GM19043 (cell line): ENCODE measurements at regions not wholly inside any gene's neighbourhood (a gene's known extent, or its start where the extent isn't known, plus 50 kb on each side); places are given as distances from the start of the nearest gene placed in this dataset.

ENCODE experiments used
- ATAC-seq: cut with Tn5 transposase; IDR thresholded peaks from one replicate; pipeline ENCODE4 v1.9.1; 2021; ENCODE audit warnings: low read depth; ENCODE audit not compliant: unreplicated experiment

DNA sequence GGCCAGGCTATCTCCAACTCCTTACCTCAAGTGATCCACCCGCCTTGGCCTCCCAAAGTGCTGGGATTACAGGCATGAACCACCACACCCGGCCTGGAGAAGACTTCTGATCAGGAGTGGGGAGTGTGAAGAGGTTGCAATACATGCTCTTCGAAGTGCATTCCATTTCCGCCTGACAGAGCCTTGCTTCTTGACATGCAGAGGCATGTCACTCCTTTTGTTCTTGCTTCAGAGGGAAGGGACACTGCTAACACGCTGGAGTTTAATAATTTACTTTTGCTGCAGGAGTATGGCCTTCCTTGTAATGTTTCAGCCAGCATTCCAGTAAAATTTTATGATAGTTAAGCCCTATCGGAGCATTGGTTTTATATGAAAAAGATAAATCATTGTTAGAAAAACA, 74.9 kb downstream of the SLC25A47 start:
- ATAC-seq: no peak

DNA sequence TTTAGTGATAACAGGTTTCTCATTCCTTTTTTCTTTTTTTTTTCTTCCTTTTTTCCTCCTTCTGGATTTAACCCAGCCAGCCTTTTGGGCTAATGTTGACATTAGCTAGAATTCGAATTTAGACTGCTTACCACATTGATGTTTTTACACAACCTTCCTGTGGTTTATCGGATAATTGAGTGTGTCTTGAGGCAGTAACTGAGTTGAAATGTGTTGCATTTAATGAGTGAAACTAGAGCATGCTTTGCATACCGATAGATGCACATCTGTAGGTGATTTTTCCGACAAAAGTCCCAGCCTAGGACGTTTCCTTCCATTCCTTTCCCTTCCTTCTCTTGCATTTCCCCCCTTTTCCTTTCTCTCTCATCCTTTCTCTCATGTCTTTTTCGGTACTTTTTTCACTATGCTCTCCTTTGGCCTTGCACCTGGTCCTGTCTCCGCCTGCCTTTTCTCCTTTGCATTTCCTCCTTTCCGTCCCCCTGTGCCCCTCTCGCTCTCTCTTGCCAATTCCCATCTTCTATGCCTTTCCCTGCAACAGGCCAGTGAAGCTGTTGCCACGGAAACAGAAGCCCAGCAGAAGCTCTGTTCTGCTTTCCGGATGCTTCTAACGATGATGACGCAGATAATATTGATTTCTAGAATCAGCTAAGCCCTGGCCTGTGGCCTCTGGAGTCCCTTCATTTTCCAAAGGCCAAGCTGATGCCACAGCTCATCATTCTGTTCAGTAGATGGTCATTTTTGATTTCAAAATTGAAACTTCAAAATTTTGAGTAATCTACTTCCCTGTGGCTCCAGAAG, 76.1 kb downstream of the SLC25A47 start:
- ATAC-seq: no peak

DNA sequence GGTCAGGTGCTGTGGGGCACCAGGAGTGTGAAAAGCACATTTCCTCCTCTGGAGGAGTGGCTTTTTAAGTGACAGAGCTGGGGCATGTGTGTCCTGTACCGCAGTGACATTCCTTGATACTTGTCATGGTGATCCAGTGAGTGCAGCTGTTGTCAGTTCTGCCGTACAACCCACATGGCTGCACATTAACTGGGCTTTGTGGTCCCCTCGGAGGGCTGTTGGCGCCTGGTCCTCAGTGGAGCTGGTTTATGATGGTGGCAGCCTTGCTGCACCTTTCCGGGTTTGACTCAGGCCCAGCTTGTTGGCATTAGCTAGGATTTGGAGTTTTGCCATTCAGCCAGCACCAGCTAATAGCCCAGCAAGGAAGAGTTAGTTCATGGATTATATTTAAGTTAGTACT, 77.0 kb downstream of the SLC25A47 start:
- no peak for ATAC-seq

DNA sequence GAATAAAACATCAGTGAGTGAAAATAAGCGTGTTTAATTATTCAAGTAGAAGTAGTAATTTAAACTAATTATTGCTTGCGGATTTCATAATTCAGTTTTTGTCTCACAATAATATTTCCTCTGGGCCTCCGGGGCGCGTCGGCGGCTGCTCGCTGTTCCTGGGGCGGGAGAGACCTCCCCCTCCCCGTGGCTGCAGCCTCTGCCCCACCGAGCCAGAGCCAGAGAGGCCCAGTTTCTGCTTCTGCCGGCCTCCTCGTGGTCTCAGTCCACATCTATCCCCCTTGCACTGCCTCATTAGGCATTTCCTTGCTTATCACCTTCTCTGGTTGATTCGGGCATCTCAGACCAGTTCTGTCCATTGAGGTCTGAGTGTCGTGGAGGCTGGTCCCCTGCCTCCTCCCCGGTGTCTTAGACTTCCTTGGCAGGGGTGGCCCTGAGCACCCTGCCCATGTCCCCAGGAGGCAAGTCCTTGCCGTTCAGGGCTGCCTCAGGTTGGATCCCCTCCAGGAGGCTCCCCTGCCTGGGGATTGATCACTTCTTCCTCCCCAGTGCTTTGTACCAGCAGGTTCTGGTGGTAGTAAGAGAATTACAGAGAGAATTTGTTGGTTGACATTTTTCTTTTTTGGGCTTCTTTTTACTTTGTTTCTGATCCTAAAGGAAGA, 78.0 kb downstream of the SLC25A47 start:
- ATAC-seq: no peak

DNA sequence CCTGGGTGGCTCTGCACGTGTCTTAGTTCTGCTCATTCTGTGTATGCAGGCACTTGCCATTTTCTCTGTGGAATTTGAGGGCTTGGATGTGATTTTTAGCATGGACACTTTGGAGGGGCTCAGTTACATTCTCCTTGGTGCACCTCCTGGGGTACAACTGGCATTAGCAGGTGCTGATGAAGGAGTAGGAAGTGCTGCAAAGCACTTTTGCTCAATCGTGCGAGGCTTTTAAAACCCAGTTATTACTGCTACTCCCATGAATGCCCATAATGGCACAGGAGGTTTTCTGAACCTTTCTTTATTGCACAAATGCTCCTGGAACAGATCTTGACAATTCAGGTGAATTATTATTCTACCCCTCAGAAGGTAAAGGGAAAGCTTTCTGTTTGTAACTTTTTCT, 78.7 kb downstream of the SLC25A47 start:
- ATAC-seq: no peak

DNA sequence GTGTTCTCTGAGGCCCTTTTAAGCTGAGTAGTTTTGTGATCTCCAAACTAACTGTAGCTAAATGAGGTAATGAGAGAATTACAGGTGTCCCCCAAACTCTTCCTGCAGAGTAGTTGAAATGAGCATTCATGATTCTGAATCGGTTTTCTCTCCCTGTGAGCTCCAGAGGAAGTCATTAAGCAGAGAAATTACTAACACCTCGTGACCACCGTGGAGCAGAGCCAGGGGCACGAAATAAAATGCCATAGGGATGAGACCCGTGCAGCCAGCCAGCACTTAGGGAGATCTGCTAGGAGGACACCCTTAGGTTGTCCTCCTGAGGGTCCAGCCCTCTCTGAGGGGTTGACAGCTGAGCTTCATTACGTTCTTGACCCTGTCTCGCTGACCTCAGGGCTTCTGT, 79.5 kb downstream of the SLC25A47 start:
- ATAC-seq: no peak

DNA sequence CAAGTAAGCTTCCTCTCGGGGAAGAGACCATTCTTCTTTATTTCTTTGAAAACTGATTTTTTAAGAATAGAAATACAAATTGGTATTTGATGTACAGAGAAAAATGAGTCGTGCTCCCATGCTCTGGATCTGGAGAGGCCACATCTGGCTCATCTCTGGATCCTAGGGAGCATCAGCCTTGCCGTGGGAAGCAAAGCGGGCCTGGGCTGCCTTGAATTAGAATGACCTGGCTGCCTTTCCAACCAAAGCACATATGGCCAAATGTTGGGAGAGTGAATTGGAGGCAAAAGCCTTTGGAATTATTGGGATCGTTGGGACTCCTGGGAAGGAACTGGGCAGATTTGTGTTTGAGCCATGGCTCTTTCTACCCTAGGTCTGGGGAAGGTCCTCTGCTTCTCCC, 80.0 kb downstream of the SLC25A47 start:
- no peak for ATAC-seq

DNA sequence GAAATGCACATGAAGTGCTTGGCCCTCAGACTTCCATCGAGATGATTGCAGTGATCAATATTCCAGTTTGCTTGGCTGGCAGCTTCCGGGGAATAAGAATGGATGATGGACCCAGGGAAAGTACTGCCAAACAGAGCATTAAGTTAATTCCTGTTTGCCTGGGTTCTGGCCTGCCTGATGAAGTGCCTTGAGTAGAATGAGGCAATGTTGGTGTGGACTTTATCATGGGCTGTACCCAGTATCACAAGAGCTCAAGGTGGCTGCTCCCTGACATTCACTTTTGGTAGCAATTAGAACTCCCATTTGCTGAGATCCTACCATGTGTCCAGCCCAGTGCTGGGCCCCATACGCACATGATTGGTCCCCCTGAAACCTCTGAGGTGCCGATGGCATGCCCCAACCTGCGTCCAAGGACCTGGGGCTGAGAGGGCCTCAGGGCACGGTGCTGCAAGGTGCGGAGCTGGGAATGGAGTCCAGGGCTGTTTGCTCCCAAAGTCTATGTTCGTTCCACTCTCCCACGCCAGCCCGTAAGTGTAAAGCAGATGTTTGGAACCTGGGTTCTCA, 80.7 kb downstream of the SLC25A47 start:
- ATAC-seq: no peak

DNA sequence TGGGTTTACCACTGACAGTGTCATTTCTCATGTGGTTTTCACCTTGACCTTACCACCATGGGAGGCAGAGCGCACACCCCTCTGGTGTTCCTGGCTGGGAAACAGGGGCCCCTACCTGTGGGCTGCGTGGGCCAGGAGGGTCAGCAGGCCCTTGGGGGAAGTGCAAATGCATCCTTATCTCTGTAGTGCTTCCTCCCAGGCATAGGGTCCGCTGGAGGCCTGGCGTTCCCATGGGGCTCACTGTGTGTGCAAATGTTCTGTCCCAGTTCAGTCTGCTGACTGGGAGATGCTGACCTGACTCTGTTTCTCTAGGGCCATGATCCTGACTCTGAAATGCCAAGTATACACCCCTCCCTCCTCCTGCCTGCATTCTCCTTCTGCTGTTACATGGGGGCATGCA, 81.3 kb downstream of the SLC25A47 start:
- ATAC-seq: no peak

DNA sequence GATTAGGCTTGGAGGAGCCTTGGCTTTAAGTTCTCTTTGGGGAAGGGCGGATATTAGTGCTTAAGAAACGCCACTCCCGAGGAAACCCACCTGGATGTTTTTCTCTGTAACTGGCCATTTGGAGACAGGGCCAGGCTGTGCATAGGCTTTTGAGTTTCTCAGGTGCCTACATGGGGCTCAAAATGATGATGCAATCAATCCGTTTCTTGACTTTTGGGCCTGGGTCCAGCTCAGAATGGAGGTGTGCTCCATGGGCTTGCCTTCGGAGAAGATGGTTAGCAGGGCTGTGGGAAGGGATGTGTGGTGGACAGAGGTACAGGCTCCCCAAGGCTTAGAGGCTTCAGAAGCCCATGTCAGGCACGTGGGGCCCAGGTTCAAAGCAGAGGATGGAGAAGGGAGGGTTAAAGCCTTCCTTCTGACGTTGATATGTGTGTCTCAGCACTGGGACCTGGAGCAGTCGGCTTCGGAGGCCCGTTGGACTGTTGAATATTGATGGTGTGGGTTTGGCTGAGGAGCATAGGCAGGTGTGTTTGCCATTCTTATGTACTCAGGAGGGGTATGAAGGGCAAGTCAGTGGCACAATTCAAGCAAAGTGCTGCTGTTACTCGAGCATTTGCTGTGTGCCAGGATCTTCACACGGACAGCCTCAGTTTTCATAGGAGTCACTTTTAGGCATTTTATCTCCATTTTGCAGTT, 82.8 kb downstream of the SLC25A47 start:
- no peak for ATAC-seq

DNA sequence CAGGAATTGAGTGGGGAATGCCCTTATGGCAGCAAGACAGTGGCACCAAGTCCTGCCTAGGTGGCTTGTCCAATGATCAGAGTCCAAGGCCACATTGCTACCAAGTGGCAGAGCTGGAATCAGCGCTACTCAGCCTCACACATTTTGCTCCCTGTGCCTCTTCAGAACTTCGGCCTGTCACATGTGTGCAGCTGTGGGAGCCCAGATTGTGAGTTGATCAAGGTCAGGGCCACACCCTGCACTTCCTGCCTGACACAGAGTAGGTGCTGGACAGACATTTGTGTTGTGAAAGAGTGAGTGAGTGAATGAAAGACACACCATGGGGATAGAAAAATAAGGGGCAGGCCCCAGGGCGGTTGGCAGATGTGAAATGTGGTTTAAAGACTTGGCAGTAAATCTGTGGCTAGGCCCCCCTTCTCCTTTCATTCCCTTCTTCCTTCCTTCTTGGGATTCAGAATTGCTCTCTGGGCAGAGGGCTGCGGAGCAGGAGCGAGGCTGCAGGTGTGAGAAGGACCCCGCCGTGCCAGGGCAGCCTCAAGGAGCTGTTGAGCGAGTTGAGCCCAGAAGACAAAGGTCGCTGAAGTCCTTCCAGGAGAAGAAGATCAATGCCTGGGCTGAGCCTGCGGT, 83.5 kb downstream of the SLC25A47 start:
- ATAC-seq: no peak

DNA sequence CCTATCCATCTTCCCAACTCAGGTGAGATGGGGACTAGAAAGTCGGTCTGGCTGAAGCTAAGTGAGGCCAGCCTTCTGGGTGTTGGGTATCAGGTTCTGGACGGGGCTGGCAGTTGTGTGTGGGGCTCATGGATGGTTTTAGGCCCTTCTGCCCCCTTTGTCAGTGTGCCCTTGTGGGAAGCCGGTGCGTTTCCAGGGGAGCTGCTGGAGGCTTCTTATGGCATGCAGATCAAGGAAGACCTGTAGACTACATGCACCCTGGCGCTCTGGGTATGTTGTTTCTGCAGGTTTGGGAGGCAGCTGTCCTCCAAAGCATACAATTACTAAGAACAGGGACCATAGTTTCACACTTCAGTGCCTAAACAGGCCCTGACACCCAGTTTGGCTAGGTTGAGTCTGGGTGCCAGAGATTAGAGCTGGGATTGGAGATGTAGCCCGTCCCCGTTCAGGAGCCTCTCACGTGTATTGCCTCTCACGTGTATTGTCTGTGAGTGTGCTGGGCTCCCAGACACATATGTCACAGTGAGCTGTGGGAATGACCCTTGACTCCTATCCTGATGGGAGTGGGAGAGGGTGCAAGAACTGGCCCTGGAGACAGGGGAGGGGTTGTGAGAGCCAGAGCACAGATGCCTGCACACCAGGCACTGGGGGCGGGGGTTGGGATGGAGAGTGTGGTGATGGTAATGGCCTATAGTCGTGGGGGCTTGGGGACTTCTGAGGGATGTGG, 84.4 kb downstream of the SLC25A47 start:
- no peak for ATAC-seq

DNA sequence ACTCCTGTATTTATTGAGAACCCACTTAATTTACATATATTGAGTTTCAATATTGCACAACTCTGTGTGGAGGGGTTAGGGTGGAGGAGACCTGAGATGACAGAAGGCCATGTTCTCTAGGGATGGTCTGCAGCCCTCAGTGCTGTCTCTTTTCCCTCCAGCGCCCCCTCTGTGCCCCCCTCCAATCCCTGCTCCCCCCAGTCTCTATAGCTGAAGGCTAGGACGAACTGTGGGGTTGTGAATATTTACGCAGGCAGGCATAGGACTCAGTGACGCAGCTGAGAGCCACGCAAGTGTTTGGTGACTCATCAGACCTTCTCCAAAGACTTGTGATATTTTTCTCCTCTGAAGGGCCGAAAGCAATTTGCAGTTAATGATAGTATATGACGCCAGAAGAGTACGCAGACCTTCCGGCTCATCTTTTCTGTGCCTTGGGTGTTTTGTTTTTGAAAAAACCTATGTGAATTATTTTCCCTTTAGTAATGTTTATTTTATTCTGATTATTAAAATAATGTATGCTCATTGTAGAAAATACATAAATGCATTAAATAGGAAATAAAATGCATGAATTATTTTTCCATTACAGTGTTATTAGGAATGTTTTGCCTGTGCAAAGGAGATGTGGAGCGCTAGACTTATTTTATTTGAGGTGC, 85.3 kb downstream of the SLC25A47 start:
- no peak for ATAC-seq

DNA sequence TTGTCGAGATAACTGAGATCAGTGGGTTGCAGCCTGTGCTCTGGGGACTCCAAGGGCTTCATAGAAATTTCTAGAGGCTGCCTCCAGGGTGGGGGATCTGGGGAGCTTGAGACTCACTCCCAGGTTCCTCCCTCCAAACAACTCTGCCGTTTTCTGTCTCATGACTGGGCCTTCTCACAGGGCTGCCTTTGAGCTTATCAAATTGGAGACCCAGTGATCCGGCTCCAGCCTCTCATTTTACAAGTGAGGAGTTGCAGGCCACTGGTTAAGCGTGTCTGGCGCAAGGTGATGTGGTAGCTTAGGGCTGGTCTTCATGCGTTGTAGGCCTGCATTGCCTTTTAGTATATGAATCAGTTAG, 85.8 kb downstream of the SLC25A47 start:
- no peak for ATAC-seq

DNA sequence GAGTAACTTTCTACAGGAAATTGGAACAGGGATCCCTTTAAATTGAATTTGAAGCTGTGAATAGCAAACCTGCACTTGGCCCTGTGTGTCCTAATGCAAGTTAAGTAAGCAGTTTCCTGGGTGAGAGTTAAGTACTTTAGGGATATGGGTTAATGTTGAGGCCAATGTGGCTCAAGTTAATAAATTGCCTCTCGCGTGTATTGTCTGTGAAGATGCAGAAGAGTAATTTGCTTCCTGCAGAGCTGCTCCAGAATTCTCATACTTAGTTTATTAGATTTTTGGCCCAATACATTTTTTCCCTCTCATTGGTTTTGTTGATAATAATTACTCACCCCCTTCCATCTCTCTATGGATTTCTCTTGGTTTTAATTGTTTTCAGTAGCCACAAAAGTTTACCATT, 86.5 kb downstream of the SLC25A47 start:
- ATAC-seq: no peak

DNA sequence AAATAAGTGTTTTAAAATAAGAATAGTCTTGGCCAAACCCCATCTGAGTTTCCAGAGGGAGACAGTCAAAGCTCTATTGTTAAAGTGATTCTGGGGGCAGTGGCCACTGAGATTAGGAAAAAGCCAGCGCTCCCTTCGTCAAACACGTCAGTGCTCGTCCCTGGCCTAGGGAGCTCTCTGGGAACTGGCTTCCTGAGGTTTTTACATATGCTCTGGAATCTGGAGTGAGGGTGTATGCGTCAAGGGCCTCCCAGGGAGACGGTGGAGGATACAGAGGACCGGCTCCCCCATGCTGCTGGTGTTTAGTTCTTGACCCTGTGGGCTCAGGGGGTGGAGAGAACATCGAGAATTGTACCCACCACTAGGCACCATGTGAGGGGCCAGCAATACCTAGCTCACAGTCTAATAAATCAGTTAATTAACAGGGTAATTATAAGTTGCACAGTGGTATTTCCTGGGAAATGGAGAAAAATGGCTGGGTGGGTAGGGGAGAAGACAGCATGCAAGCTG, 87.0 kb downstream of the SLC25A47 start:
- ATAC-seq: no peak

DNA sequence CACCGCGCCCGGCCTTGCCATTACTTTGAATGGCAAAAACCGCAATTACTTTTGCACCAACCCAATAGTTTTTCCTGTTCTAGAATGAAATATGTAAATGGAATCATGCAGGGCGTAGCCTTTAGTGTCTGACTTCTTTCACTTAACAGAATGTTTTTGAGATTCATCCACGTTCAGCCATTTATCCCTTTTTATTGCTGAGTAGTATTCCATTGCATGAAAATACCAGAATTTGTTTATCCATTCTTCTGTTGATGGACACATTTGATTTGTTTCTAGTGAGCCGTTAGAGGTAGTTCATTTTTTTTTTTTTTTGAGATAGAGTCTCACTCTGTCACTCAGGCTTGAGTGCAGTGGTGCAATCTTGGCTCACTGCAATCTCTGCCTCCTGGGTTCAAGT, 90.6 kb downstream of the SLC25A47 start:
- ATAC-seq: no peak

DNA sequence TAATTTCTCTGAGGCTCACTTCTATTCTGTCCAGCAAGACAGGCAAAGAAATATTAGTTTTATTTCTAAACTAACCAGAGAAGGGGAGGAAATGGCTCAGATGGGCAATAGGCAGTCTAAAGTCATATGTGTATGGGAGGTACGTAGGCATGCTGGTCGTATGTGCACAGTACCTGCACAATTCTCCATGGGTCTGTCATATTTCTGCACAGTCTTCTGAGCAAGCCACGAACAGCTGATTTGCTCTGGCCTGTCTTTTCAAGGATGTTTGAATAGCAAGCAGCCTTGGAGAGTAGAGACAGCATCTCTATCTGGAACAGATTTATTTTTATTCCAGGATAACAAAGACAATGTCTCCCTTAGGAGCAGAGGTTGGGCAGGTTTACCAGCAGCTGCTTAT, 92.1 kb downstream of the SLC25A47 start:
- no peak for ATAC-seq

DNA sequence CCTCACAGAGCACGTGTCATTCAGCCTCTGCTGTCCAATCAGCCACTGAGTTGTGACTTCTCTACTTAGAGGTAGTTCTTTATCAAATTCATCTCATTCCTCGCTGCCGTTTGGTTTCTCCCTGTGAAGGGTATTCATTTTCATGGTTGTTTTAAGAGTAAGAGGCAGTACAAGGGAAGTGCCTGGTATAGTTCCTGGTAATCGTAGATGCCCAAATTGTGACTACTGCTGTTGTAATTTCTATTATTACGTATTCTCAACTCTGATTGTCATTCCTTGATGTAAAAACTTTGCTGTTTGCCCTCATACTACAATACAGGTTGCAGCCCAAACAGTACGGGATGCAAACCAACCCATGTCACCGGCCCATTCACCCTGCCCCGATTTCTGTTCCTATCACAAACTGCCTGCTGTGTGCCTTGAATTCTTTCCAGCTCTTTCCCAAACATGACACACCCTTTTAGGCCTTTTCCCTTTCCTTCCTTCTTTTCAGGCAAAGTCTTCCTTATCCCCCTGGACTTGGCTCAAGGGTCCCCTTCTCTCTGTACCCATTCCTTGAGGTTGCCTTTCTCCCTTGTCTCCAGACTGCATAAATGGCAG, 93.0 kb downstream of the SLC25A47 start:
- ATAC-seq: no peak
